HAP-1 (cell line): ENCODE measurements at regions not wholly inside any gene's neighbourhood (a gene's known extent, or its start where the extent isn't known, plus 50 kb on each side); places are given as distances from the start of the nearest gene placed in this dataset.

Source experiments
- DNase-seq, 2 experiments: peaks; one replicate each; pipeline ENCODE4 v3.0.0-alpha.2; 2016 to 2020; ENCODE audit warnings: low spot score in 2 of 2
- H3K27me3 ChIP-seq: fragments of 250-450 bp; sonication (Bioruptor Pico); 2 replicates; pipeline ENCODE4 v1.5.1; 2020; ENCODE audit warnings: low read depth, mild to moderate bottlenecking, moderate library complexity
- H3K36me3 ChIP-seq: fragments of 250-450 bp; sonication (Bioruptor Pico); replicated peaks from 2 replicates; pipeline ENCODE4 v1.5.1; 2020; ENCODE audit warnings: mild to moderate bottlenecking
- H3K4me1 ChIP-seq: fragments of 250-450 bp; sonication (Bioruptor Pico); 2 replicates; pipeline ENCODE4 v1.5.1; 2020; ENCODE audit warnings: mild to moderate bottlenecking
- H3K4me3 ChIP-seq: fragments of 250-450 bp; sonication (Bioruptor Pico); 2 replicates; pipeline ENCODE4 v1.5.1; 2020; ENCODE audit warnings: mild to moderate bottlenecking, moderate library complexity
- H3K9me3 ChIP-seq: fragments of 250-450 bp; sonication (Bioruptor Pico); 2 replicates; pipeline ENCODE4 v1.5.1; 2020; ENCODE audit warnings: mild to moderate bottlenecking, moderate library complexity
- in situ Hi-C: fragments of 300-500 bp; cut with MboI; formaldehyde crosslinking; loops from 3 replicates; pipeline ENCODE4 v1.14.3; 2020; ENCODE audit warnings: low sequenced_read_pairs, inconsistent platforms, mixed read lengths

GRCh38 chr3:70519913-70520659 is 207.6 kb upstream of the MDFIC2 start:
- H3K9me3 ChIP-seq: no peaks in the 10 kb centered on the region
- no peak overlapping the region for H3K4me3 ChIP-seq
- H3K27me3 ChIP-seq: no peaks in the 10 kb centered on the region
- H3K4me1 ChIP-seq: no peaks in the 10 kb centered on the region
- in situ Hi-C loops: no loop called here
- no peak for DNase-seq
- no peaks in the 10 kb centered on the region for H3K36me3 ChIP-seq

- no peak for DNase-seq
- H3K36me3 ChIP-seq: no peaks in the 10 kb centered on the region
- no peaks in the 10 kb centered on the region for H3K4me1 ChIP-seq
- no peak overlapping the region for H3K4me3 ChIP-seq
- in situ Hi-C loops: no loop called here
- H3K27me3 ChIP-seq: no peaks in the 10 kb centered on the region
- no peaks in the 10 kb centered on the region for H3K9me3 ChIP-seq
Measured at GRCh38 chr3:70519026-70519425, 206.6 kb upstream of the MDFIC2 start.

- in situ Hi-C loops: no loop called here
Measured at GRCh38 chr3:70518356-70518755, 205.9 kb upstream of the MDFIC2 start.

GRCh38 chr3:70517124-70517890 is 204.9 kb upstream of the MDFIC2 start:
- Histone ChIP-seq H3K9me3 (no peaks in the 10 kb centered on the region), H3K4me3 (no peak overlapping the region), H3K36me3 (no peaks in the 10 kb centered on the region), H3K4me1 (no peaks in the 10 kb centered on the region), H3K27me3 (no peaks in the 10 kb centered on the region)
- in situ Hi-C loops: no loop called here
- DNase-seq: no peak

More at GRCh38 chr3:70518356-70518755, 205.9 kb upstream of the MDFIC2 start:
- Histone ChIP-seq H3K27me3 (no peaks in the 10 kb centered on the region), H3K4me1 (no peaks in the 10 kb centered on the region), H3K36me3 (no peaks in the 10 kb centered on the region), H3K4me3 (no peak overlapping the region), H3K9me3 (no peaks in the 10 kb centered on the region)
- DNase-seq: no peak

- DNase-seq: no peak
- in situ Hi-C loops: no loop called here
- no peaks in the 10 kb centered on the region for H3K27me3 ChIP-seq
Measured at GRCh38 chr3:70516076-70516475, 203.6 kb upstream of the MDFIC2 start.

GRCh38 chr3:70507486-70507885 is 195.0 kb upstream of the MDFIC2 start:
- in situ Hi-C loops: no loop called here
- Histone ChIP-seq H3K9me3 (no peaks in the 10 kb centered on the region), H3K27me3 (no peaks in the 10 kb centered on the region), H3K4me3 (no peak overlapping the region), H3K36me3 (no peaks in the 10 kb centered on the region), H3K4me1 (peaks cover 24% of the 10 kb centered on the region)
- DNase-seq: no peak

More at GRCh38 chr3:70516076-70516475, 203.6 kb upstream of the MDFIC2 start:
- no peak overlapping the region for H3K4me3 ChIP-seq
- H3K4me1 ChIP-seq: no peaks in the 10 kb centered on the region
- H3K9me3 ChIP-seq: no peaks in the 10 kb centered on the region
- H3K36me3 ChIP-seq: no peaks in the 10 kb centered on the region

- DNase-seq: no peak
- H3K4me3 ChIP-seq: no peak overlapping the region
- H3K27me3 ChIP-seq: no peaks in the 10 kb centered on the region
- no peaks in the 10 kb centered on the region for H3K36me3 ChIP-seq
- in situ Hi-C loops: no loop called here
- H3K9me3 ChIP-seq: no peaks in the 10 kb centered on the region
- H3K4me1 ChIP-seq: peaks cover 24% of the 10 kb centered on the region
Measured at GRCh38 chr3:70506775-70507174, 194.3 kb upstream of the MDFIC2 start.

GRCh38 chr3:70501561-70501960 is 189.1 kb upstream of the MDFIC2 start:
- no peak overlapping the region for H3K4me3 ChIP-seq
- no peaks in the 10 kb centered on the region; the same call in 1 of the 2 replicates for H3K9me3 ChIP-seq
- no peaks in the 10 kb centered on the region for H3K36me3 ChIP-seq
- no peaks in the 10 kb centered on the region for H3K27me3 ChIP-seq
- in situ Hi-C loops: no loop called here
- DNase-seq: no peak
- peaks cover 36% of the 10 kb centered on the region for H3K4me1 ChIP-seq

- H3K4me3 ChIP-seq: no peak overlapping the region
- in situ Hi-C loops: no loop called here
- H3K27me3 ChIP-seq: no peaks in the 10 kb centered on the region
- no peaks in the 10 kb centered on the region for H3K36me3 ChIP-seq
- no peak for DNase-seq
- peaks cover 21% of the 10 kb centered on the region for H3K4me1 ChIP-seq
- no peaks in the 10 kb centered on the region for H3K9me3 ChIP-seq
Measured at GRCh38 chr3:70488816-70489215, 176.4 kb upstream of the MDFIC2 start.

- H3K36me3 ChIP-seq: no peaks in the 10 kb centered on the region
- in situ Hi-C loops: no loop called here
- no peak overlapping the region for H3K4me3 ChIP-seq
- H3K4me1 ChIP-seq: peaks cover 21% of the 10 kb centered on the region
- H3K9me3 ChIP-seq: no peaks in the 10 kb centered on the region
- no peak for DNase-seq
- no peaks in the 10 kb centered on the region for H3K27me3 ChIP-seq
Measured at GRCh38 chr3:70488131-70488530, 175.7 kb upstream of the MDFIC2 start.

GRCh38 chr3:70486414-70487017 is 174.1 kb upstream of the MDFIC2 start:
- Histone ChIP-seq H3K4me1 (peaks cover 21% of the 10 kb centered on the region), H3K27me3 (no peaks in the 10 kb centered on the region), H3K9me3 (no peaks in the 10 kb centered on the region), H3K36me3 (no peaks in the 10 kb centered on the region), H3K4me3 (no peak overlapping the region)
- in situ Hi-C loops: no loop called here
- DNase-seq: no peak

GRCh38 chr3:70476174-70476573 is 163.7 kb upstream of the MDFIC2 start:
- in situ Hi-C loops: no loop called here

GRCh38 chr3:70471464-70472342 is 159.3 kb upstream of the MDFIC2 start:
- H3K9me3 ChIP-seq: no peaks in the 10 kb centered on the region
- peaks cover 33% of the 10 kb centered on the region for H3K4me1 ChIP-seq
- in situ Hi-C loops: no loop called here
- H3K27me3 ChIP-seq: no peaks in the 10 kb centered on the region
- no peak overlapping the region for H3K4me3 ChIP-seq
- no peaks in the 10 kb centered on the region for H3K36me3 ChIP-seq
- DNase-seq: peak; percentile 62 to 79

More at GRCh38 chr3:70476174-70476573, 163.7 kb upstream of the MDFIC2 start:
- no peaks in the 10 kb centered on the region for H3K27me3 ChIP-seq
- no peak overlapping the region for H3K4me3 ChIP-seq
- no peaks in the 10 kb centered on the region for H3K9me3 ChIP-seq
- DNase-seq: no peak
- peaks cover 20% of the 10 kb centered on the region for H3K4me1 ChIP-seq
- H3K36me3 ChIP-seq: no peaks in the 10 kb centered on the region
